ENCODE measurements at regions not wholly inside any gene's neighbourhood (a gene's known extent, or its start where the extent isn't known, plus 50 kb on each side); places are given as distances from the start of the nearest gene placed in this dataset.
"Not testable (repeated sequence)": the region's sequence is repeated elsewhere in the genome, so short reads cannot be mapped to it uniquely, and the experiment has no call there.

- no peak for DNase-seq (ENCODE audit: low spot score)
These were observed 88.3 kb upstream of the MYLIP start for GRCh38 chr6:16040628-16040974.

- DNase-seq (ENCODE audit: low spot score), result not testable (repeated sequence)
These were observed 88.8 kb upstream of the MYLIP start for GRCh38 chr6:16039892-16040627.

- no peak for DNase-seq (ENCODE audit: low spot score)
These were observed 89.9 kb upstream of the MYLIP start for GRCh38 chr6:16038938-16039337.

GRCh38 chr6:16035488-16036080 lies 93.3 kb upstream of the MYLIP start:
- no peak for DNase-seq (ENCODE audit: low spot score)

GRCh38 chr6:16033214-16033613 lies 95.7 kb upstream of the MYLIP start:
- DNase-seq (ENCODE audit: low spot score), result no peak

GRCh38 chr6:16031278-16031981 lies 97.5 kb upstream of the MYLIP start:
- DNase-seq (ENCODE audit: low spot score), result no peak

- no peak for DNase-seq (ENCODE audit: low spot score)
These were observed 99.9 kb upstream of the MYLIP start for GRCh38 chr6:16028966-16029365.

GRCh38 chr6:16020259-16020658 lies 108.6 kb upstream of the MYLIP start:
- DNase-seq (ENCODE audit: low spot score), result no peak

- DNase-seq (ENCODE audit: low spot score), result no peak
These were observed 109.4 kb upstream of the MYLIP start for GRCh38 chr6:16019462-16019861.

- DNase-seq (ENCODE audit: low spot score), result no peak
These were observed 110.3 kb upstream of the MYLIP start for GRCh38 chr6:16018626-16019025.

- DNase-seq (ENCODE audit: low spot score), result not testable (repeated sequence)
These were observed 114.6 kb upstream of the MYLIP start for GRCh38 chr6:16014325-16014724.

- DNase-seq (ENCODE audit: low spot score), result no peak
These were observed 121.7 kb upstream of the MYLIP start for GRCh38 chr6:16007146-16007545.

- DNase-seq (ENCODE audit: low spot score), result no peak
These were observed 122.2 kb upstream of the MYLIP start for GRCh38 chr6:16006681-16007080.

GRCh38 chr6:16004934-16005679 lies 123.8 kb upstream of the MYLIP start:
- DNase-seq (ENCODE audit: low spot score), result no peak

- no peak for DNase-seq (ENCODE audit: low spot score)
These were observed 125.7 kb upstream of the MYLIP start for GRCh38 chr6:16003197-16003491.

- no peak for DNase-seq (ENCODE audit: low spot score)
These were observed 126.3 kb upstream of the MYLIP start for GRCh38 chr6:16002332-16003196.

- no peak for DNase-seq (ENCODE audit: low spot score)
These were observed 127.7 kb upstream of the MYLIP start for GRCh38 chr6:16001158-16001557.

GRCh38 chr6:15999201-15999600 lies 129.7 kb upstream of the MYLIP start:
- no peak for DNase-seq (ENCODE audit: low spot score)

GRCh38 chr6:15997586-15998388 lies 131.1 kb upstream of the MYLIP start:
- DNase-seq (ENCODE audit: low spot score), result no peak

- DNase-seq (ENCODE audit: low spot score), result no peak
These were observed 132.9 kb upstream of the MYLIP start for GRCh38 chr6:15996030-15996429.

- no peak for DNase-seq (ENCODE audit: low spot score)
These were observed 133.4 kb upstream of the MYLIP start for GRCh38 chr6:15995493-15995892.

Data from Ammon's horn (tissue), 1 donor.